ENCODE measurements at regions not wholly inside any gene's neighbourhood (a gene's known extent, or its start where the extent isn't known, plus 50 kb on each side); places are given as distances from the start of the nearest gene placed in this dataset.

DNA sequence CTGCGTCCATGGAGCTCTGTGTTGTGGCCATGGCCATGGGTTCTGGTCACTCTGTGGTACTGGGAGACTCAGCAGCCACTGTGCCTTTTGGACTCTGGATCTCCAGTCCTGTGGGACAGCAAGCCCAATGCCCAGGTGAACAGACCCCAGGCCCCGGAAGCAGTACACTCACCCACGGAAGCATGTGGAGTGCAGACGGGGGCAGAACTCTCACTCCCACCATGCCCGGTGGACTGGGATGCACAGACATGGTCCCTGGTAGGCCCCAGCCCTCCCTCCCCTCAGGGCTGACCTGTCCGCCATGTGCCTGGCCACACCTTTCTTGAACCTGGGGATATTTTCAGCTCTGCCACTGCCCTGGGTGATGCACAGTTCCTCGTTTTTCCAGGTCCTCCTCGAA, 163.3 kb downstream of the URI1 start:
- TF ChIP-seq RCOR1 (IDR thresholded peaks at IDR 0.05; ENCODE audit: insufficient replicate concordance, low read length) (no peak), MAFK (IDR thresholded peaks at IDR 0.05; ENCODE audit: low read depth, low read length) (no peak), RAD21 (IDR thresholded peaks at IDR 0.05; ENCODE audit: low read length) (no peak), SMC3 (IDR thresholded peaks at IDR 0.05; ENCODE audit: low read depth, low read length) (no peak), CEBPB (IDR thresholded peaks at IDR 0.05; ENCODE audit: low read depth, low read length) (no peak), FOS (IDR thresholded peaks at IDR 0.05; ENCODE audit: low read depth, low read length) (no peak), POLR2A (IDR thresholded peaks at IDR 0.05; ENCODE audit: low read depth, low read length) (no peak), MXI1 (IDR thresholded peaks at IDR 0.05; ENCODE audit: borderline replicate concordance, low read depth, low read length) (no peak), MAZ (IDR thresholded peaks at IDR 0.05; ENCODE audit: borderline replicate concordance, low read depth, low read length) (no peak)
- TF ChIP-seq, protein P1, sequence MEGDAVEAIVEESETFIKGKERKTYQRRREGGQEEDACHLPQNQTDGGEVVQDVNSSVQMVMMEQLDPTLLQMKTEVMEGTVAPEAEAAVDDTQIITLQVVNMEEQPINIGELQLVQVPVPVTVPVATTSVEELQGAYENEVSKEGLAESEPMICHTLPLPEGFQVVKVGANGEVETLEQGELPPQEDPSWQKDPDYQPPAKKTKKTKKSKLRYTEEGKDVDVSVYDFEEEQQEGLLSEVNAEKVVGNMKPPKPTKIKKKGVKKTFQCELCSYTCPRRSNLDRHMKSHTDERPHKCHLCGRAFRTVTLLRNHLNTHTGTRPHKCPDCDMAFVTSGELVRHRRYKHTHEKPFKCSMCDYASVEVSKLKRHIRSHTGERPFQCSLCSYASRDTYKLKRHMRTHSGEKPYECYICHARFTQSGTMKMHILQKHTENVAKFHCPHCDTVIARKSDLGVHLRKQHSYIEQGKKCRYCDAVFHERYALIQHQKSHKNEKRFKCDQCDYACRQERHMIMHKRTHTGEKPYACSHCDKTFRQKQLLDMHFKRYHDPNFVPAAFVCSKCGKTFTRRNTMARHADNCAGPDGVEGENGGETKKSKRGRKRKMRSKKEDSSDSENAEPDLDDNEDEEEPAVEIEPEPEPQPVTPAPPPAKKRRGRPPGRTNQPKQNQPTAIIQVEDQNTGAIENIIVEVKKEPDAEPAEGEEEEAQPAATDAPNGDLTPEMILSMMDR (conservative IDR thresholded peaks at IDR 0.05; ENCODE audit: low read depth, low read length), result no peak
- TF ChIP-seq, protein P2, sequence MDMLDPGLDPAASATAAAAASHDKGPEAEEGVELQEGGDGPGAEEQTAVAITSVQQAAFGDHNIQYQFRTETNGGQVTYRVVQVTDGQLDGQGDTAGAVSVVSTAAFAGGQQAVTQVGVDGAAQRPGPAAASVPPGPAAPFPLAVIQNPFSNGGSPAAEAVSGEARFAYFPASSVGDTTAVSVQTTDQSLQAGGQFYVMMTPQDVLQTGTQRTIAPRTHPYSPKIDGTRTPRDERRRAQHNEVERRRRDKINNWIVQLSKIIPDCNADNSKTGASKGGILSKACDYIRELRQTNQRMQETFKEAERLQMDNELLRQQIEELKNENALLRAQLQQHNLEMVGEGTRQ (IDR thresholded peaks at IDR 0.05; ENCODE audit: low read depth, low read length), result no peak

Measured in IMR-90 (cell line).